IMR-90 (cell line): ENCODE measurements at regions not wholly inside any gene's neighbourhood (a gene's known extent, or its start where the extent isn't known, plus 50 kb on each side); places are given as distances from the start of the nearest gene placed in this dataset.

Source experiments
- ATAC-seq: fragments of 200-7000 bp; cut with Tn5 transposase; 2 replicates; pipeline ENCODE4 v1.9.1; 2020; ENCODE audit warnings: low read depth, mild to moderate bottlenecking, moderate library complexity
- BruUV-seq: library from RNA; stranded (reverse); fragments of 400-500 nt; replicated peaks from 2 replicates; lab custom pipeline; 2021; lab: Mats Ljungman, UMichigan
- CTCF ChIA-PET: fragments of 300-600 bp; formaldehyde crosslinking; extraction: SDS; loops from one replicate; lab custom pipeline; 2021; ENCODE audit warnings: antibody characterized with exemption; lab: Yijun Ruan, JAX
- POLR2A ChIA-PET: fragments of 300-600 bp; sonication (Branson Sonifier 250); formaldehyde crosslinking; loops from one replicate; lab custom pipeline; 2022; ENCODE audit warnings: antibody characterized with exemption; ENCODE audit not compliant: unreplicated experiment; lab: Charles Lee
- DNase-seq: peaks from one replicate; pipeline ENCODE4 v3.0.0; 2013
- H2AFZ ChIP-seq: replicated peaks from 2 replicates; pipeline ENCODE3; 2013; ENCODE audit warnings: low read length, mild to moderate bottlenecking; ENCODE audit not compliant: poor library complexity
- H2AK5ac ChIP-seq: 2 replicates; pipeline ENCODE4 v1.6.1; 2013; ENCODE audit warnings: low read depth, low read length, inconsistent platforms
- H2AK9ac ChIP-seq: replicated peaks from 2 replicates; pipeline ENCODE3; 2013; ENCODE audit warnings: mild to moderate bottlenecking, low read depth, low read length, moderate library complexity; ENCODE audit not compliant: poor library complexity
- H2BK120ac ChIP-seq: 2 replicates; pipeline ENCODE4 v1.6.1; 2013; ENCODE audit warnings: low read depth, low read length, inconsistent platforms
- H2BK15ac ChIP-seq: 3 replicates; pipeline ENCODE4 v1.6.1; 2013; ENCODE audit warnings: low read depth, low read length, inconsistent platforms
- H2BK20ac ChIP-seq: 2 replicates; pipeline ENCODE4 v1.6.1; 2013; ENCODE audit warnings: low read depth, mild to moderate bottlenecking, inconsistent platforms, low read length, moderate library complexity
- H2BK5ac ChIP-seq: 2 replicates; pipeline ENCODE4 v1.6.1; 2013; ENCODE audit warnings: mild to moderate bottlenecking, low read depth, low read length, inconsistent platforms; ENCODE audit not compliant: poor library complexity, severe bottlenecking
- H3K14ac ChIP-seq: replicated peaks from 2 replicates; pipeline ENCODE4 v1.6.1; 2013; ENCODE audit warnings: low read depth, low read length, inconsistent platforms
- H3K18ac ChIP-seq: 2 replicates; pipeline ENCODE4 v1.6.1; 2013; ENCODE audit warnings: low read depth, low read length, control low read depth
- H3K23ac ChIP-seq: 2 replicates; pipeline ENCODE4 v1.6.1; 2013; ENCODE audit warnings: low read depth, low read length, inconsistent platforms
- H3K27ac ChIP-seq: 2 replicates; pipeline ENCODE4 v1.5.1; 2013; ENCODE audit warnings: mild to moderate bottlenecking, control low read depth, low read length; ENCODE audit not compliant: insufficient read depth
- H3K27me3 ChIP-seq: 2 replicates; pipeline ENCODE4 v1.6.1; 2013; ENCODE audit warnings: low read length; ENCODE audit not compliant: control insufficient read depth, insufficient read depth
- H3K36me3 ChIP-seq: 2 replicates; pipeline ENCODE4 v1.6.1; 2013; ENCODE audit warnings: low read length, mixed read lengths; ENCODE audit not compliant: control insufficient read depth, insufficient read depth
- H3K4ac ChIP-seq: 2 replicates; pipeline ENCODE4 v1.6.1; 2013; ENCODE audit warnings: low read depth, low read length, inconsistent platforms
- H3K4me1 ChIP-seq: 2 replicates; pipeline ENCODE4 v1.6.1; 2013; ENCODE audit warnings: low read length, mixed read lengths; ENCODE audit not compliant: control insufficient read depth, insufficient read depth
- H3K4me2 ChIP-seq: 2 replicates; pipeline ENCODE4 v1.6.1; 2013; ENCODE audit warnings: low read depth, mild to moderate bottlenecking, control low read depth, low read length, moderate library complexity
- H3K4me3 ChIP-seq: 2 replicates; pipeline ENCODE4 v1.5.1; 2013; ENCODE audit warnings: low read depth, mild to moderate bottlenecking, control low read depth, low read length, moderate library complexity; ENCODE audit not compliant: insufficient read depth
- H3K56ac ChIP-seq: 2 replicates; pipeline ENCODE4 v1.6.1; 2013; ENCODE audit warnings: low read length, inconsistent platforms; ENCODE audit not compliant: insufficient read depth; ENCODE audit errors: extremely low read depth
- H3K79me1 ChIP-seq, 2 experiments: 2 replicates each; pipeline ENCODE4 v1.6.1; 2013; ENCODE audit warnings: low read length in 2 of 2, inconsistent platforms in 1 of 2, low read depth in 1 of 2
- H3K9ac ChIP-seq: 2 replicates; pipeline ENCODE4 v1.6.1; 2013; ENCODE audit warnings: low read depth, low read length, control low read depth
- H3K9me1 ChIP-seq: 2 replicates; pipeline ENCODE4 v1.6.1; 2013; ENCODE audit warnings: low read length, inconsistent platforms; ENCODE audit not compliant: insufficient read depth
- H3K9me3 ChIP-seq: 2 replicates; pipeline ENCODE4 v1.6.1; 2013; ENCODE audit warnings: low read length; ENCODE audit not compliant: control insufficient read depth, insufficient read depth
- H4K20me1 ChIP-seq: 2 replicates; pipeline ENCODE4 v1.6.1; 2013; ENCODE audit warnings: low read length, inconsistent platforms; ENCODE audit not compliant: insufficient read depth
- H4K5ac ChIP-seq: 2 replicates; pipeline ENCODE4 v1.6.1; 2013; ENCODE audit warnings: mild to moderate bottlenecking, low read depth, low read length, control low read depth
- H4K8ac ChIP-seq, 2 experiments: 2 replicates each; pipeline ENCODE4 v1.6.1; 2013; ENCODE audit warnings: low read depth in 2 of 2, low read length in 2 of 2, control low read depth in 1 of 2, inconsistent platforms in 1 of 2
- H4K91ac ChIP-seq: 2 replicates; pipeline ENCODE4 v1.6.1; 2013; ENCODE audit warnings: low read depth, low read length, inconsistent platforms; ENCODE audit not compliant: insufficient read depth
- FOS ChIP-seq: fragments of 150-350 bp; IDR thresholded peaks from 2 replicates; pipeline ENCODE4 v1.6.1; 2016; ENCODE audit warnings: low read depth, low read length
- POLR2A ChIP-seq: IDR thresholded peaks from 2 replicates; pipeline ENCODE4 v1.6.1; 2012; ENCODE audit warnings: mild to moderate bottlenecking, low read depth, low read length
- SMC3 ChIP-seq: fragments of 150-350 bp; IDR thresholded peaks from 2 replicates; pipeline ENCODE4 v1.6.1; 2016; ENCODE audit warnings: low read depth, mild to moderate bottlenecking, antibody characterized with exemption, low read length, moderate library complexity
- dilution Hi-C: fragments of 300-500 bp; cut with HindIII; formaldehyde crosslinking; loops from one replicate; pipeline ENCODE4 v1.14.3; 2018; ENCODE audit warnings: low sequenced_read_pairs; ENCODE audit not compliant: unreplicated experiment
- in situ Hi-C: fragments of 300-500 bp; cut with MboI; formaldehyde crosslinking; loops from 3 replicates; pipeline ENCODE4 v1.14.3; 2019; ENCODE audit warnings: low sequenced_read_pairs, inconsistent platforms, mixed read lengths
- intact Hi-C: fragments of 100-400 bp; cut with micrococcal nuclease; formaldehyde crosslinking; loops from 2 replicates; pipeline ENCODE4 v1.10.0; 2022

GRCh38 chr3:103137830-103138229 lies 703.0 kb downstream of the ZPLD1 start:
- ATAC-seq (no peak), DNase-seq (no peak)
- Histone ChIP-seq H2AK5ac (no peak overlapping the region), H3K27me3 (no peaks in the 10 kb centered on the region), H3K14ac (no peak overlapping the region), H3K9me3 (no peaks in the 10 kb centered on the region), H4K91ac (no peak overlapping the region), H3K18ac (no peak overlapping the region), H3K4me2 (no peak overlapping the region), H4K8ac (no peak overlapping the region), H3K9me1 (no peaks in the 10 kb centered on the region), H2BK5ac (no peak overlapping the region), H2AFZ (no peak overlapping the region), H3K36me3 (no peaks in the 10 kb centered on the region), H3K79me1 (no peaks in the 10 kb centered on the region), H2BK120ac (no peak overlapping the region), H3K4ac (no peak overlapping the region), H4K5ac (no peak overlapping the region), H2BK20ac (no peak overlapping the region), H4K20me1 (no peaks in the 10 kb centered on the region), H3K27ac (no peak overlapping the region), H2AK9ac (no peak overlapping the region), H2BK15ac (no peak overlapping the region), H3K23ac (no peak overlapping the region), H3K9ac (no peak overlapping the region), H3K56ac (no peak overlapping the region), H3K4me1 (no peaks in the 10 kb centered on the region), H3K4me3 (no peak overlapping the region)
- intact Hi-C loops (no loop called here), in situ Hi-C loops (no loop called here), dilution Hi-C loops (no loop called here)
- TF ChIP-seq SMC3 (no peak), FOS (no peak), POLR2A (no peak)
- BruUV-seq: no TSS peak
- ChIA-PET POLR2A (interaction anchor here (0.6 kb wide), 1 partner anchor 424 kb away, joined by 3 read pairs; no protein-coding TSS in a partner anchor), CTCF (no interaction called here)
